HG03108 (cell line): ENCODE measurements at regions not wholly inside any gene's neighbourhood (a gene's known extent, or its start where the extent isn't known, plus 50 kb on each side); places are given as distances from the start of the nearest gene placed in this dataset.

Experiments
- ATAC-seq: cut with Tn5 transposase; IDR thresholded peaks from one replicate; pipeline ENCODE4 v1.9.1; 2021; ENCODE audit warnings: moderate library complexity; ENCODE audit not compliant: unreplicated experiment

DNA sequence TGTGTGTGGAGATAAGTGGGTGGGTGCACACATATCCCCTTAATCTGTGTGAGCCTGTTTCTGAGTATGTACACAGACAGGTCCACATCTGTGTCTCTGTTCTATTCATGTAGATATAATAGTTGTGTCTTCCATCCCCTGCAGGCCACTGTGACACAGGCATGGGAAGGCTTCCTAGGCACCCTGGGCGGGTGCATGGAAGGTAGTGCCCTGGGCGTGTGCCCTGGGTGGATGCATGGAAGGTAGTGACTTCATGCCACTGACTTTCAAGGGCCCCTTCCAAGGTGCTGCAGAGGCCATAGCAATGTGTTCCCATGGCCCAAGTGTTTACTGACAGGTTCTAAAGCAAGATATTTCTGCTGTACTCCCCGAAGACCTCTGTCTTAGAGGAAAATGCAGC is 462.5 kb upstream of the HS6ST1 start:
- no peak for ATAC-seq

DNA sequence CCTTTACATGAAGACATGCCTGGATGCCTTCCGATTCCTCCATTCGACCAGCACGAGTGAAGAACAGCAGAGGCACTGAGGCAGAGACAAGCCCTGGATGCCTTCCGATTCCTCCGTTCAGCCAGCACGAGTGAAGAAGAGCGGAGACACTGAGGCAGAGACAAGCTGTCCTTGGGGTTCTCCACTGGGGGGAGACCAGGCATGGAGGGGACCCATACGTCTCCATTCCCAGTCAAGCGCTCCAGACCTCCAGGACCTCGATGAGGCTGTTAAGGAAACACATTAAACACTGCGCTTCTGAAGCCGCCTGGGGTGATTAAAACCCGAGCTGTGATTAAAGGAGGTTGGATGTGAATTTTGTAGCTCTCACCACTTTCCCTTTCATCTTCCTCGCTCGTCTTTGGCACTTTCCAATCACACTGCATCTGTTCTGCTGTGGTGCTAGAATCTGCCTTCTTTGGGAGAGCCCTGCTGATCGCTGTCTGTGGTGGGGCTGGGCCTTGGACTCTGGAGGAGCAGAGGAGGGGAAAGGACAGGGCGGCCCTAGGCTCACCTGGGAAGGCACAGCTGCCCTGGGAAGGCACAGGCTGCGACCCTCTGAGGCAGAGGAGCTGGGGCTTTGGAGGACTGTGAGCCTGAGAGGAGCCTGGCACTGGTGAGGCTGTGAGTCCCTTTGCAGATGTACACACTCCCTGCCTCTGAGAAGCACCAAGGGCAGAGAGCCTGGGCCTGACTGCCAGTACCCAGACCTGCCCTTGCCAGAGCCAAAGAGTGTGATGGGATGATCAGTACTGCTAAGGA is 463.1 kb upstream of the HS6ST1 start:
- no peak for ATAC-seq

DNA sequence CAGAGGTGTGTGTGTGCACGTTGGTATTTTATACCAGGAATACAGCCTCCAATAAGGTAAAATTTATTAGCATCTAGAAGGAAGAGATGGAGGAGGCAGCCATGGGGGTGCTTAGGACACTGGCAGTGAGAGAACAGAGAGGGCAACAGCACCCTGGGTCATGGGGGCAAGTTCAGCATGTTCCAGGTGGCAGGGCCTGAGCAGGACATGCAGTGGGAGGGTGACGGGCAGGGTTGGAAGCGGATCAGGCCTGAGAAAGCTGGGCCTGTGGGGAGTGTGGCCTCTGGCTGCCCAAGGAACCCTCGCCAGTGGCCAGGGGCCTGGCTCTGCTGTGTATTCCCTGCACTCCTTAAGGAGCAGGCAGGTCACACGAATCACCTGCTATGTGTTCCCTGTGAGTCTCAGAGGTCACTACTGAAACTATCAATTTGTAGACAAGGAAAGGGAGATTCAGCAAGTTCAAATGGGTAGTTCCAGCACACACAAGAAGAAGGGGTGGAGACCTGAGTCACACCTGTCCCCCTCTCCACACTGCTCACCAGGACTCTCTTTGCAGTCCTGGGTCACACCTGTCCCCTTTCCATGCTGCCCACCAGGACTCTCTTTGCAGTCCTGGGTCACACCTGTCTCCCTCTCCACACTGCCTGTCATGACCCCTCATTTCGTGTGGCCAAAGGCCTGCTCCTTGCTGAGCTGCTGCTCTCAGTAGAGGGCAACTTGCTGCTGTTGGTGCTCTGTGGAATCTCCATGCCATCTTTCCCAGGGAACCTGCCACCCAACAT is 463.9 kb upstream of the HS6ST1 start:
- ATAC-seq, result no peak

DNA sequence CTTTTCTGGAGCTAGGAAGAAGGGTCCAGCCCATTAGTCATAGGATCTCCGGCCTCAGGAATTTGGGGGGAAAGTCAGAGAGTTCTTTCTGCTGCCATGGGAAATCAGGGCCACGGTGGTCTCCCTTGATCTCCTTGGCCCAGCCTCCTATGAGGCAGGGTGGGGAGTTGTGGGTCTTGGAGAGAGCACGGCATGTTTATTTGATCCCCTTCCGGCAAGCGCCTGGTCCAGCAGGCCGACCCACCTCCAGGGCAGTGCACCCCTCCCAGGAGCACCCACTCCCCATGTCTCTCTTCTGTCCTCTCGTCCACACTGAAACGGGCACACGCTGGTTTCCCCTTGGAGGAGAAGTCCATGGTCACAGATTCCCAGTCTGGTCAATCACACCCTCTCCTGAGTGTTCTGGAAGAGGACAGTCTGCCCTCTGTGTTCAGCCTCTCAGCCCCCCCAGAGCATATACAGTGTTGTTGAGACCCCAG is 464.6 kb upstream of the HS6ST1 start:
- ATAC-seq, result no peak

DNA sequence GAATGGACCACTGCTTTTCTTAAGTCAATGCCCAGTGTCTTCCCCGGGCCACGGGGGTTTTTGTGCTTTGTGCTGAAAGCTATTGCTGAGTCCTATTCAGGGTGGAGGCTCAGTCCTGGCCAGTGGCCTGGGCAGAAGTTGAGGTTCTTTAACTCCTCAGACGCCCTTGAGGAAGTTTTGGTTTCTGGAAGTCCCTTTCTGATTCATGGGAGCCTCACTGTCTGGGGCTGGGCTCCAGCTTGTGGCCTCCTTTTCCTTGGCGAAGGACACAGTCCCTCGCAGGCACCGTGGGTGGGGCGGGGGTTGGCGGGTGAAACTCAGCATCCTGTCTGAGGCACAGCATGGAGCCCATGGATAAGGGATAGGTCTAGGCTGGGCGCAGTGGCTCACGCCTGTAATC is 465.2 kb upstream of the HS6ST1 start:
- ATAC-seq, result no peak

DNA sequence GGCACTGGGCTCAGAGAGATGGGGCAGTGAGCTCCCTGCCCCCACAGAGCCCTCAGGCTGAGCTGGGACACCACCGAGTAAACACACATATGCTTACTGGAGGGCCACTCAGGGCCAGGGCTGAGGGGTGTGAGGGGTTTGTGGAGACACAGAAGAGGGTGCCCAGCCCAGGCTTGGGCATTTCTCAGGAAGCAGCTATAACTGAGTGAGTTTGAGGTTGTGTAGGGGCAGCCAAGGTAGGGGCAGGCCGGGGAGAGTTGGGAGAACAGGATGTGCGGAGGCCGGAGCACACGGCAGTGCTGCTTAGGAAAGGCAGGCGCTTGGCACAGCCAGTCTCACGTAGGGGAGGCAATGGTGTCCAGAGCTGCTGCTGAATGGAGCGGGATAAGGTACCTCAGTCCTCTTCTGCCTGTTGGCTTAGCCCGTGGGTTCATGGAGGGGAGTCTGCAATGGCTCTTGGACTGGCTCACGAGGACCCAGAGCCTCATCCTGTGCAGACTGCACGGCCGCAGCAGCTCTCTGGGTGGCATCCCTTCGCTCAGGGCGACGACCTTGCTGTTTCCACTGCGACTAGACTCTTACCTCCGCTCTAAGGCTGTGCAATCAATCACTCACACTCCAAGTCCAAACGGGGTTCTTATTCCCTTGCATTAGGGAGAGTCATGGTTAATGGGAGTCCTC is 466.1 kb upstream of the HS6ST1 start:
- ATAC-seq, result no peak

DNA sequence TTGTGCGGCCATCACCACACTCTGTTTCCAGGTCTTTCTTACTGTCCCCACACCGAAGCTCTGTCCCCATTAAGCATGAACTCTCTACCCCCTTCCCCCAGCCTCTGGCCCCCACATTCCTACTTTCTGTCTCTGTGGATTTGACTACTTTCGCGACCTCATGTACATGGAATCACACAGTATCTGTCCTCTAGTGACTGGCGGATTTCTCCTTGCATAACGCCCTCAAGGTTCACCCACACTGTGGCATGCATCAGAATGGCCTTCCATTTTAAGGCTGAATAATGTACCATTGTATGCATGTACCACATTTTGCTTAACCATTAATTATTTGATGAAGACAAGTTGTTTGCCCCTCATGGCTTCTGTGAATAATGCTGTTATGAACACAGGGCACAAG is 467.6 kb upstream of the HS6ST1 start:
- ATAC-seq, result no peak

DNA sequence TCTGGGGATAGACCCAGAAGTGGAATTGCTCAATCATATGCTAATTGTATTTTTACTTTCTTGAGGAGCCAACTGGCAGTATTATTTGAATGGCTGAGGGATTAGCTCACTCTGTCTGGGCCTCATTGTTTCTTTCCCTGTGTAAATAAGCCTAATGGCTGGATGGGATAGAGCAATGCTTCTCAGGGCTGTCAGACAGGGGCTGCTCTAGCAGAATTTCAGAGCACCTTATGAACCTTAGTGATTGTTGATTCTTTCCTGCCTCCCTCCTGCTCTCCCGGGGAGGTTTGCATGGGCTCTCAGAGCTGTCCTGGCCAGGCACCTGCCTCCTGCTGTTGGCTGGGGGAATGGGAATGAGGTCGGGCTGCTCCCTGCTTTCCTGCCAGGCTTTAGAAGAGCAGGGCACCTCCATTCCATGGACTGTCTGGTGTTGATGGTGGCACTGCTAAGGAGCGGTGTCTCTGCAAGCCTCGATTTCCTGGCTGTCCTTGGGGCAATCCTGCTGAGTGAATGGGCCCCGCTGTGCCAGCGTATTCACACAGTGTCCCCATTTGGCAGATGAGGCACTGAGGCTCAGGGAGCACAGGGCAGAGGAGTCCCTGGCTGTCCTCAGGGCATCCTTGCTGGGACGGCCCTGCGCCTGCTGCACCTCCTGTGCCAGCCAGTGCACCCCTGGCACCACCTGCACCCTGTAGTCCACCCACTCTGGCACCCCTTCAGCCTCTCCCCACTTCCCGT is 468.2 kb upstream of the HS6ST1 start:
- ATAC-seq, result no peak

DNA sequence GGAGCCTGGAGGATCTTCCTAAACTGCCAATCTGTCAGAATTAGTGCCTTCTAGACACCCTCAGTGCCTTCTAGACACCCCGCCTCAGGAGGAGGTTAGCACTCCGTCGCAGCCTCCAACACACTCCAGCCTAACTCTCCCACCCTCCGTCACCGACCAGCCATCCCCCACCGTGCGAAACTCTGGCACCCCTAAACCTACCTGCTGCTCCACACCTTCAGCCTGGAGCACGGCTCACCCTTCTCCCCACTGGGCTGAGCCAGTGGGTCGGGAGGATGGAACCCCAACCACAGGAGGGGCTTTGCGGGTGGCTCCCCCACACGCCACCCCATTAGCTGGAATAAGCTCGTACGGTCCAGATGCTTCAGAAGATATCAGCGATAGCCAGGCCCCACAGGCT is 468.9 kb upstream of the HS6ST1 start:
- no peak for ATAC-seq

DNA sequence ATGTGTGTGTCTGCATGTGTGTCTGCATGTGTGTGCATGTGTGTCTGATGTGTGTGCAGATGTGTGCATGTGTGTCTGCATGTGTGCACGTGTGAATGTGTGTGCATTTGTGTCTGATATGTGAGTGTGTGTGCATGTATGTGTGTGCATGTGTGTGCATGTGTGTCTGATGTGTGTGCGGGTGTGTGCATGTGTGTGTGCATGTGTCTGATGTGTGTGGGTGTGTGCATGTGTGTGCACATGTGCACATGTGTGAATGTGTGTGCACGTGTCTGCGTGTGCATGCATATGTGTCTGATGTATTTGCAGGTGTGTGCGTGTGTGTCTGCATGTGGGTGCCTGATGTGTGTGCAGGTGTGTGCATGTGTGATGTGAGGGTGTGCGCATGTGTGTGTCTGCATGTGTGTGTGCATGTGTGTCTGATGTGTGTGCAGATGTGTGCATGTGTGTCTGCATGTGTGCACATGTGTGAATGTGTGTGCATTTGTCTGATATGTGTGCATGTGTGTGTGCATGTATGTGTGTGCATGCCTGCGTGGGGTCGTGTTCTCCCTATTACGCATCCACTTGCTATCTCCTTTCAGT is 470.1 kb upstream of the HS6ST1 start:
- ATAC-seq, result no peak

DNA sequence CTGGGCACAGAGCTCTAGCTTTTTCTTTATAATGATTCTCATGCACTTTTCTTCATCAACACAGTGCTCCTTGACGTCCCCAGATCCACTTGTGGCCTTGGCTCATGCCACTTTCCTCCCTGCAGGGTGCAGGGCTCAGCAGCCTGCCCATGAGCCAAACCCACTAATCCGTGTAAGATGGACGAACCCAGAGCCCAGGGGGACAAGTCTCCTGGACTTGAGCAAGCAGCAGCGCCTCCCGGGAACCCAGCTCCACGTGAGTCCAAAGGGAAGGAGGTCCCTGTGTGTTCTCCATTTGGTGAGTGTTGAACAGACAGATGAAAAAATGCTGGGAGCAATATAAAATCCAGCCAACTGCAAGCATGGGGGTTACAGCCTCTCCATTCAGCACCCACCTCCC is 470.6 kb upstream of the HS6ST1 start:
- no peak for ATAC-seq

DNA sequence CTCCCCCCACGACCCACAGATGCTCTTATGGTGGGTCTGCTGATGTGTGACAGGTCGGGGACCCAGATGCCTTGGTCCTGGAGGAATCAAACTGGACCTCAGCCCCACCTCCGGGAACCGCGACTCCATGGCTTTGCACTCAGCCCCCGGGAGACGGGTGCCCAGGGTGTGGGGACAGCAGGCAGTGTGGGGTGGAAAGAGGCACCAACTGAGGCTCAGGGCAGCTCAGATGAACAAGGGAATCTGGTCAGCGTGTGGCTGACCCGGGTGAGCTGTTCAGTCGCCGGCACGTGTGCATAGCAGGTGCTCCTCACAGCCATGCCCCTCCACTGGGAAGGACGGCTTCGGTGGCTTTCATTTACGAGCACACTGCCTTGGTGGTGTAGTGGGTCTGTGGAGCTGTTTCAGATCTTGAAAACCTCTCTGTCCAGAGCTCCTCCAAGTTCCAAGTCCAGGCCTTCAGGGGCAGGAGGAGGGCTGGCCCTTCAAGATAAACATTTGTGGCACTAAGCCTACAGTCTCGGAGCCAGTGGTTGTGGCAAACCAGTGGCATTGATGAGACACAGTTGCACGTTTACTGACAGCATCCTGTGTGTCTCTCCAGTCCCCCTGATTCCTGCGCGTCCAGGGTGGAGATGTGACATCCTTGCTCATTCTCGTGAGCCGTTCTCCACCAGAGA is 471.2 kb upstream of the HS6ST1 start:
- ATAC-seq, result no peak

DNA sequence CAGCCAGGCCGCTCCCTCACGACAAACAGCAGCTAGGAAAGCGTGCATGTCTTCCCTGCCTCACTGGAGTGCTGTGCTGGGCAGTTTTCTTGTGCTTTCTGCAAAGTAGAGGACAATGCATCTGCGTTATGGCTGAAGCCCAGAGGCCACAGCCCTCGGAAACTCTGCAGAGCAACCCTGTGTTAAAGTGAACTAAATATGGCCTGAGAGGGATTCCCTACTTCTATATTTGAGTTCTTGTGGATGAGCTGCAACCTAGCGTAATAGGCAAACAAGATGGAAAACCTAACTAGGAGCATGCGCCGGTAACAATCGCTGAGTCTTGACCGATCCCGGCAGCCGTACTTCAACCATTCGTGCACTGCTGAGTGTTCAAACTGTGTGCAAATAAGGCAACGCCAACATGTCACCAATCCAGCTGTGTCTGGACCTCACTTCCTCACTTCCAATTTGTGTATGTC is 471.9 kb upstream of the HS6ST1 start:
- ATAC-seq, result no peak

DNA sequence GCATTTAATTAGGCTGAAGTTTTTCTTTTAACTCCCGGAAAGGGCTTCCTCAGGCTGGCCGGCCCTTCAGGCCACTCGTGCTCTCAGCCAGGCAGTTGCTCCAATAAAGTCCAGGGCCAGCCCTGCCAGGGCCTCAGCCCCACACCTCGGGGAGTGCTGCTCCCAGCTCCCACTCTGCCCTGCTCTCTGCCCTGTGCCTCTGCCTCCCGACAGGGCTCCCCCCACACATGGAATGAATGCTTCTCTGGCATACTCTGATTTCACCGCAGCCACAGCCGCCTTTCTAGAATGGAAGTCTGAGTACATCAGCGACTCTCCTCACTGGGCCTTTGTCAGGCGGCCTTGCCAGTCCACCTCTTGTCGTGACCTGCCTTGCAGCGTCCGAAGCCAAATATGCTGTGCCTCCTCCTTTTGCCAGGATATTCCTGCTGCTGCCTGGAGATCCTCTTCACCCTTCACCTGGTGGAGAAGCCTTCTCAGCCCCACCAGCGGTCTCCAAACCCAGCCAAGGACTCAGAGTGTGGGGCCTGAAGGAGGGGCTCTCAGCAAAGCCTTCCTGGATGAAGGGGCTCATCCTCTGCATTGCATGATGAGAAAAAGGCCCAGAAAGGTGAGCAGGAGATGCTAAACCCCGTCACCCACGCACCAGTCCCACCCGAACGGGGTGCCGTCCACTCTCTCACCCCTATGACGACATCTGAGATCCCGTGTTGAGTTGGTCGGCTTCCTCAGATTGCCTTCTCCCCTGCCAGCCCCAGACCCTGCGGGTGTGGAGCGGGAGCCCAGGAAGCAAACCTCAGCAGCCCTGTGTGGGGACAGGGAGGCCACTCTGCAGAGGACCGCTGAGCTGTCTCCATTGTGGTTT is 472.7 kb upstream of the HS6ST1 start:
- ATAC-seq, result no peak

DNA sequence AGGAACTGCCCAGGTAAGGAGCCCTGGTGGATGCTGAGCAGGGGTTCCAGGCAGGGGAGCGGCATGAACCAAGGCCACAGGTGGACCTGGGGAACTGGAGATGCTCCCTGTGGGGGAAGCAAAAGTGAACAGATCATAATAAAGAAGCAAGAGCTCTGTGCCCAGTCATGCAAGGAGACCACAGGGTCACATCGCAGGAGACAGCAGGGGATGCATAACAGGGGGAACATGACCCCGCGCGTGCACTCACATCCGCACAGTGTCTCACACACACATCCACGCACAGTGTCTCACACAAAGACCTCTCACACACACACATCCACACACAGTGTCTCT is 473.3 kb upstream of the HS6ST1 start:
- no peak for ATAC-seq

DNA sequence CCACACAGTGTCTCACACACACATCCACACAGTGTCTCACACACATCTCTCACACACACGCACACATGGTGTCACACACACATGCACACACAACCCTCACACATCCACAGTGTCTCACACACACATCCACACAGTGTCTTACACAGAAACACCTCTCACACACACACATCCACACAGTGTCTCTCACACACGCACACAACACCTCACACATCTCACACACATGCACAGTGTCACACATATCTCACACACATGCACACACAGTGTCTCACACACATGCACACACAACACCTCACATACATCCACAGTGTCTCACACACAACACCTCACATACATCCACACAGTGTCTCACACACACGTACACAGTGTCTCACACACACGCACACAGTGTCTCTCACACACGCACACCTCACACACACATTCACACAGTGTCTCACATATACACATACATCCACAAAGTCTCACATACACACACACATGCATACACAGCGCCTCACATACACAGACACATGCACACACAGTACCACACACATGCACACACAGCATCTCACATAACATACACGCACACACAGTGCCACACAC is 473.9 kb upstream of the HS6ST1 start:
- ATAC-seq, result no peak

DNA sequence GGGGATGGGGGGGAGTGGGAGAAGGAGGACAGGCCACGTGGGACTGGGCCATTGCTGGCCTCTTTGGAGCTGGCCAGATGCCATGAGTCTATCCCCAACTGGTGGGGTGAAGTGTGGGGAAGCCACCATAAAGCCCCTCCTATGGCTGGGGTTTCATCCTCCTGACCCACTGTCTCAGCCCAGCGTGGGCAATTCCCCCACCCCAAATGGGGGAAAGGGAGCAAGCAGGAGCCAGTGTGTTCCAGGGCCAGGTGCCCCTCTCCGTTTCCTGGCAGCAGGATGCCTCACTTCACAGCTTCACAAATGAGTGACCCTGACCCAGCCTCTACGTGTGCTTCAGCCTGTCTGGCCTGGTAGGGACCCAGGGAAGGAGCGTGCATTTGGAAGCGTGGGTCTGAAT is 474.7 kb upstream of the HS6ST1 start:
- ATAC-seq, result no peak

DNA sequence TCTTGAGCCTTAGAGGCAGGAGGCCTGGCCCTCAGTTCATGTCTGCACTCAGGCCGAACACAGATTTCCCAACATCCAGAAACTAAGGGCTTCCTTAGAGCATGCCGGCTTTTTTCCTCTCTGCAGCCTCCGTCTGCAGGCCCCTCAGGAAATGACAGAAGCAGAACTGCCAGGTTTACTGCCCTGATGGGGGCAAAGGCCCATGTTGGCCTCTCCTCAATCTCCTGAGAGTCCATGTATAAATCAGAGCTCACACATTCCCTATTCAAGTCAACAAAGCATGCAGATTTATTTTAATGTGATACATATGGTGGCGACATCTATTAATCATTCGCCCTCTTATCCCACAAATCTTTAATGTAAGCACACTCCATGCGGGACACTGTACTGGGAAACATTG is 475.6 kb upstream of the HS6ST1 start:
- ATAC-seq, result no peak

DNA sequence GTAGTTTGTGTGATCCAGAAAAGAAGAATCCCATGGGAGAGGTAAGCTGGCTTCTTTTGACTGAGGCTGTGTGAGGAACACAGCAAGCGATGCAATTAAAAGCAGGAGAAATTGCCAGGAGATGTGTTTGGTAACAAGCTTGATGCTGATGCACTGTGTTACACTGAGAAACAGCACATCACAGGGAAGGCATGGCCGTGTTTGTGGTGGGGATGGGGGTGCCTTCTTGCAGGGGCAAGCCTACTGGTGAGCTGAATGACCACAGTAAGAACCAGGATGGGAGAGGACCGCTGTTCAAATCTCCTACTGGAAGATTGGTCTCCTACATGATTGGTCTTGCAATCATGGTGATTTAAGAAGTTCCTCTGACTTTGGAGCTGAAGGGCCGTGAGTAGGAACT is 477.7 kb upstream of the HS6ST1 start:
- ATAC-seq, result no peak
